HEK293T (cell line): ENCODE measurements at regions not wholly inside any gene's neighbourhood (a gene's known extent, or its start where the extent isn't known, plus 50 kb on each side); places are given as distances from the start of the nearest gene placed in this dataset.

Experiments used
- ARNT ChIP-seq: fragments of 450-650 bp; IDR thresholded peaks from 2 replicates; pipeline ENCODE4 v1.6.1; 2017; ENCODE audit warnings: mild to moderate bottlenecking
- BHLHE40 ChIP-seq: fragments of 450-650 bp; IDR thresholded peaks from 2 replicates; pipeline ENCODE4 v1.6.1; 2016; ENCODE audit warnings: mild to moderate bottlenecking, moderate library complexity, borderline replicate concordance
- FOXA1 ChIP-seq: fragments of 450-650 bp; IDR thresholded peaks from 2 replicates; pipeline ENCODE4 v1.6.1; 2016; ENCODE audit warnings: mild to moderate bottlenecking
- FOXK2 ChIP-seq: fragments of 450-650 bp; IDR thresholded peaks from 2 replicates; pipeline ENCODE4 v1.6.1; 2016; ENCODE audit warnings: mild to moderate bottlenecking
- FOXM1 ChIP-seq: fragments of 450-650 bp; IDR thresholded peaks from 2 replicates; pipeline ENCODE4 v1.6.1; 2017; ENCODE audit warnings: mild to moderate bottlenecking, borderline replicate concordance
- HDGF ChIP-seq: fragments of 450-650 bp; IDR thresholded peaks from 2 replicates; pipeline ENCODE4 v1.6.1; 2017; ENCODE audit warnings: antibody characterized with exemption, borderline replicate concordance
- L3MBTL2 ChIP-seq: fragments of 450-650 bp; conservative IDR thresholded peaks from 2 replicates; pipeline ENCODE4 v1.6.1; 2016; ENCODE audit warnings: mild to moderate bottlenecking
- NFRKB ChIP-seq: fragments of 450-650 bp; IDR thresholded peaks from 2 replicates; pipeline ENCODE4 v1.6.1; 2016; ENCODE audit warnings: mild to moderate bottlenecking, moderate library complexity
- PKNOX1 ChIP-seq: fragments of 450-650 bp; IDR thresholded peaks from 2 replicates; pipeline ENCODE4 v1.6.1; 2016
- SP1 ChIP-seq: fragments of 450-650 bp; IDR thresholded peaks from 2 replicates; pipeline ENCODE4 v1.6.1; 2017
- SUZ12 ChIP-seq: fragments of 450-650 bp; IDR thresholded peaks from 2 replicates; pipeline ENCODE4 v1.6.1; 2016; ENCODE audit warnings: mild to moderate bottlenecking
- TARDBP ChIP-seq: fragments of 450-650 bp; IDR thresholded peaks from 2 replicates; pipeline ENCODE4 v1.6.1; 2016
- ZNF384 ChIP-seq: fragments of 450-650 bp; IDR thresholded peaks from 2 replicates; pipeline ENCODE4 v1.6.1; 2016

- TF ChIP-seq SP1 (no peak), FOXA1 (no peak), NFRKB (no peak), PKNOX1 (no peak), SUZ12 (no peak), ARNT (no peak), L3MBTL2 (no peak), BHLHE40 (no peak), HDGF (no peak), ZNF384 (no peak), FOXK2 (no peak), FOXM1 (no peak), TARDBP (no peak)
Measured at GRCh38 chr17:68134731-68135130, 99.2 kb downstream of the KPNA2 start.
